ENCODE measurements at regions not wholly inside any gene's neighbourhood (a gene's known extent, or its start where the extent isn't known, plus 50 kb on each side); places are given as distances from the start of the nearest gene placed in this dataset.

GRCh38 chr4:10179957-10180602 is 63.5 kb upstream of the WDR1 start:
- no peak for DNase-seq (ENCODE audit: low read depth)

GRCh38 chr4:10178763-10179162 is 62.2 kb upstream of the WDR1 start:
- DNase-seq (ENCODE audit: low read depth), result no peak

GRCh38 chr4:10175626-10176025 is 59.0 kb upstream of the WDR1 start:
- DNase-seq (ENCODE audit: low read depth), result no peak

- no peak for DNase-seq (ENCODE audit: low read depth)
Observed at GRCh38 chr4:10173754-10174749, 57.5 kb upstream of the WDR1 start.

GRCh38 chr4:10173037-10173753 is 56.6 kb upstream of the WDR1 start:
- DNase-seq (ENCODE audit: low read depth), result peak; percentile 42

GRCh38 chr4:10172278-10172921 is 55.8 kb upstream of the WDR1 start:
- peak; percentile 13 for DNase-seq (ENCODE audit: low read depth)

GRCh38 chr4:10171055-10171454 is 54.5 kb upstream of the WDR1 start:
- DNase-seq (ENCODE audit: low read depth), result no peak

- DNase-seq (ENCODE audit: low read depth), result no peak
Observed at GRCh38 chr4:10169839-10170387, 53.3 kb upstream of the WDR1 start.

- DNase-seq (ENCODE audit: low read depth), result no peak
Observed at GRCh38 chr4:10168151-10168550, 51.6 kb upstream of the WDR1 start.

- no peak for DNase-seq (ENCODE audit: low read depth)
Observed at GRCh38 chr4:10167201-10167600, 50.6 kb upstream of the WDR1 start.
